NB4 (cell line): ENCODE measurements at regions not wholly inside any gene's neighbourhood (a gene's known extent, or its start where the extent isn't known, plus 50 kb on each side); places are given as distances from the start of the nearest gene placed in this dataset.

Source experiments
- CTCF ChIP-seq: IDR thresholded peaks from one replicate; pipeline ENCODE4 v1.5.1; 2012; ENCODE audit warnings: low read depth, low read length
- MYC ChIP-seq: IDR thresholded peaks from 2 replicates; pipeline ENCODE4 v1.6.1; 2011; ENCODE audit warnings: low read depth, low read length
- POLR2A ChIP-seq: IDR thresholded peaks from 2 replicates; pipeline ENCODE4 v1.6.1; 2011; ENCODE audit warnings: mild to moderate bottlenecking; ENCODE audit not compliant: insufficient read length; ENCODE audit errors: extremely low read depth

- TF ChIP-seq POLR2A (no peak), CTCF (no peak), MYC (no peak)
Observed at GRCh38 chr7:91324663-91325062, 60.4 kb downstream of the FZD1 start.
